PC-9 (cell line): ENCODE measurements at regions not wholly inside any gene's neighbourhood (a gene's known extent, or its start where the extent isn't known, plus 50 kb on each side); places are given as distances from the start of the nearest gene placed in this dataset.

Experiments
- BruUV-seq: library from RNA; stranded (reverse); fragments of 400-500 nt; replicated peaks from 2 replicates; lab custom pipeline; 2021; lab: Mats Ljungman, UMichigan
- CTCF ChIA-PET: fragments of 300-600 bp; sonication (Branson Sonifier 250); formaldehyde crosslinking; loops from one replicate; lab custom pipeline; 2022; ENCODE audit warnings: antibody characterized with exemption; lab: Charles Lee
- POLR2A ChIA-PET: fragments of 300-600 bp; sonication (Branson Sonifier 250); formaldehyde crosslinking; loops from one replicate; lab custom pipeline; 2022; ENCODE audit warnings: antibody characterized with exemption; ENCODE audit not compliant: unreplicated experiment; lab: Charles Lee
- DNase-seq, 2 experiments: peaks; one replicate each; pipeline versions ENCODE4 v3.0.0 to v3.0.0-alpha.2; 2015 to 2022; ENCODE audit warnings: mixed read lengths in 1 of 2
- H2AFZ ChIP-seq: fragments of 200-600 bp; sonication (generic); 2 replicates; pipeline ENCODE4 v1.8.1; 2017; ENCODE audit warnings: antibody characterized with exemption
- H3F3A ChIP-seq: fragments of 200-600 bp; sonication (generic); 2 replicates; pipeline ENCODE4 v1.8.1; 2017; ENCODE audit warnings: antibody characterized with exemption, mild to moderate bottlenecking, low read depth; ENCODE audit not compliant: insufficient read depth
- H3K27ac ChIP-seq: fragments of 200-600 bp; sonication (generic); 2 replicates; pipeline ENCODE4 v1.6.1; 2016; ENCODE audit warnings: mixed run types
- H3K27me3 ChIP-seq: fragments of 200-600 bp; sonication (generic); 2 replicates; pipeline ENCODE4 v1.6.1; 2016; ENCODE audit warnings: low read depth, mixed run types; ENCODE audit not compliant: insufficient read depth
- H3K36me3 ChIP-seq: fragments of 200-600 bp; sonication (generic); 2 replicates; pipeline ENCODE4 v1.6.1; 2016; ENCODE audit warnings: low read depth, mixed run types
- H3K4me1 ChIP-seq: fragments of 200-600 bp; sonication (generic); replicated peaks from 2 replicates; pipeline ENCODE4 v1.6.1; 2016; ENCODE audit warnings: mixed run types; ENCODE audit not compliant: insufficient read depth
- H3K4me2 ChIP-seq: fragments of 200-600 bp; sonication (generic); 2 replicates; pipeline ENCODE4 v1.6.1; 2017; ENCODE audit warnings: mixed run types
- H3K4me3 ChIP-seq: fragments of 200-600 bp; sonication (generic); 2 replicates; pipeline ENCODE4 v1.6.1; 2016; ENCODE audit warnings: mixed run types
- H3K79me2 ChIP-seq: fragments of 200-600 bp; sonication (generic); 2 replicates; pipeline ENCODE4 v1.6.1; 2017; ENCODE audit warnings: low read depth, mixed run types
- H3K9me2 ChIP-seq: fragments of 200-600 bp; sonication (generic); 2 replicates; pipeline ENCODE4 v1.8.1; 2017; ENCODE audit warnings: mild to moderate bottlenecking; ENCODE audit not compliant: insufficient read depth
- H3K9me3 ChIP-seq: fragments of 200-600 bp; sonication (generic); 2 replicates; pipeline ENCODE4 v1.8.1; 2016; ENCODE audit warnings: low read depth; ENCODE audit not compliant: insufficient read depth
- H4K20me1 ChIP-seq: fragments of 200-600 bp; sonication (generic); 2 replicates; pipeline ENCODE4 v1.8.1; 2017; ENCODE audit not compliant: insufficient read depth
- EZH2 ChIP-seq: fragments of 200-600 bp; sonication (generic); IDR thresholded peaks from 2 replicates; pipeline ENCODE4 v1.8.0; 2017; ENCODE audit warnings: antibody characterized with exemption, low read depth
- intact Hi-C: fragments of 100-400 bp; cut with micrococcal nuclease; formaldehyde crosslinking; loops from one replicate; pipeline ENCODE4 v1.10.0; 2022; ENCODE audit not compliant: unreplicated experiment
- TF ChIP-seq, protein P1 (sequence below): fragments of 200-600 bp; sonication (generic); conservative IDR thresholded peaks from 2 replicates; pipeline ENCODE4 v1.6.1; 2017; ENCODE audit warnings: mixed run types, antibody characterized with exemption, mild to moderate bottlenecking, moderate library complexity

DNA sequence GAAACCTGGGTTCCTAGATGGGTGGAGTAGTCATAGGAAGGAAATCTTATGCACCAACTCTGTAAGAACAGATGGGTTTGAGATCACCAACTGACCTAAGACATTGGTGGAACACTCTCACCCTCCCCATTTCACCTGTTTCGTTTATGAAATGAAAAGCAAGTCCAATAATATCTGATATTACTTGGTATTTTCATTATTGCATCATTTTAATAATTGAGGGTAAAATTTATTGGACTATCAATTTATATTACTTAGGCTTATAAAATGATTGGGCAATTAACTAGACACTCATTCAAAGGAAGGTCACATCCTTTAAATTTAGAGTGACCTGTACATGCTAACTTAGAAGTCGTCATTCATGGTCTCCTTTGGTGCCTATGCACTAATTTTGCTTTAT lies 503.9 kb downstream of the TAFA4 start:
- no peaks in the 10 kb centered on the region for H3K36me3 ChIP-seq
- TF ChIP-seq, protein P1, sequence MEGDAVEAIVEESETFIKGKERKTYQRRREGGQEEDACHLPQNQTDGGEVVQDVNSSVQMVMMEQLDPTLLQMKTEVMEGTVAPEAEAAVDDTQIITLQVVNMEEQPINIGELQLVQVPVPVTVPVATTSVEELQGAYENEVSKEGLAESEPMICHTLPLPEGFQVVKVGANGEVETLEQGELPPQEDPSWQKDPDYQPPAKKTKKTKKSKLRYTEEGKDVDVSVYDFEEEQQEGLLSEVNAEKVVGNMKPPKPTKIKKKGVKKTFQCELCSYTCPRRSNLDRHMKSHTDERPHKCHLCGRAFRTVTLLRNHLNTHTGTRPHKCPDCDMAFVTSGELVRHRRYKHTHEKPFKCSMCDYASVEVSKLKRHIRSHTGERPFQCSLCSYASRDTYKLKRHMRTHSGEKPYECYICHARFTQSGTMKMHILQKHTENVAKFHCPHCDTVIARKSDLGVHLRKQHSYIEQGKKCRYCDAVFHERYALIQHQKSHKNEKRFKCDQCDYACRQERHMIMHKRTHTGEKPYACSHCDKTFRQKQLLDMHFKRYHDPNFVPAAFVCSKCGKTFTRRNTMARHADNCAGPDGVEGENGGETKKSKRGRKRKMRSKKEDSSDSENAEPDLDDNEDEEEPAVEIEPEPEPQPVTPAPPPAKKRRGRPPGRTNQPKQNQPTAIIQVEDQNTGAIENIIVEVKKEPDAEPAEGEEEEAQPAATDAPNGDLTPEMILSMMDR: no peak
- TF ChIP-seq EZH2: no peak
- intact Hi-C loops: no loop called here
- ChIA-PET CTCF (no interaction called here), POLR2A (no interaction called here)
- no peaks in the 10 kb centered on the region for H3K79me2 ChIP-seq
- no peaks in the 10 kb centered on the region for H3K9me3 ChIP-seq
- H3K4me1 ChIP-seq: no peaks in the 10 kb centered on the region
- H2AFZ ChIP-seq: no peak overlapping the region
- H4K20me1 ChIP-seq: no peaks in the 10 kb centered on the region
- no peak overlapping the region for H3K27ac ChIP-seq
- BruUV-seq: no TSS peak
- no peaks in the 10 kb centered on the region for H3K27me3 ChIP-seq
- H3K4me2 ChIP-seq: no peak overlapping the region
- no peaks in the 10 kb centered on the region for H3K9me2 ChIP-seq
- H3F3A ChIP-seq: no peaks in the 10 kb centered on the region
- no peak overlapping the region for H3K4me3 ChIP-seq
- no peak for DNase-seq

DNA sequence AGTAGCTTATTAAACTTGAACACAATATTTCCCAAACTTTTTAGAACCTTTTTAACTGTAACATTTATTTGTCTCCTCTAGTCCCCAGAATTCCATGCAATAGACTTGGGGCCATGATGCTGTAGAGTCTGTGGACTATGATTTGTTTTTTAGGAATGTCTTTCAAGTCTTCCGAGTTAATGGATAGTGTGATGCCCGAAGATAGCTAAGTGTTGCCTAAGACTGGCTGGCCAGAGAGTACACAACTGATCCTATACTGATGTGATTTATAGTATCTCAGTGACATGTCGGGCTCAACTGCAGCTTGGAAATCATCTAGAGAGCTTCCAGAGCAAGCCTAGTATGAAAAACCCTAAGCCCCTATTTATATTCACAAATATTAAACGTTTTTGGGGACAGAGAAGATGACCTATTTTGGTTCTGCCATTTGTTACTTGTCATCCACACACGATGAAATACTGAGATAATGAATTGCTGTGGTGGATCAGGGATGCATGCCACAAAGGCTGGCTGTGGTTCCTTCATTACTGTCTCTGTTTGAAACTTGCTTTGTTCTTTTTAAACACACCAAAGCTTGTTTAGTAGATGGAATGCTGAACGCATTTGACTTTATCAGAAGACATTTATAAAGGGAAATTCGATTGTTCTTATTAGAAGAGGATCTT lies 507.4 kb downstream of the TAFA4 start:
- no peaks in the 10 kb centered on the region for H3F3A ChIP-seq
- no peaks in the 10 kb centered on the region for H3K4me1 ChIP-seq
- no peaks in the 10 kb centered on the region for H3K79me2 ChIP-seq
- H4K20me1 ChIP-seq: no peaks in the 10 kb centered on the region
- no peak overlapping the region for H3K4me2 ChIP-seq
- DNase-seq: no peak
- CTCF ChIA-PET: no interaction called here
- no peak overlapping the region for H2AFZ ChIP-seq
- no peak overlapping the region for H3K27ac ChIP-seq
- no peak overlapping the region for H3K4me3 ChIP-seq
- no peaks in the 10 kb centered on the region for H3K27me3 ChIP-seq
- no peaks in the 10 kb centered on the region for H3K36me3 ChIP-seq
- no TSS peak for BruUV-seq
- H3K9me3 ChIP-seq: no peaks in the 10 kb centered on the region
- TF ChIP-seq, protein P1: no peak
- no peak for TF ChIP-seq EZH2
- POLR2A ChIA-PET: no interaction called here
- no peaks in the 10 kb centered on the region for H3K9me2 ChIP-seq
- intact Hi-C loops: no loop called here

DNA sequence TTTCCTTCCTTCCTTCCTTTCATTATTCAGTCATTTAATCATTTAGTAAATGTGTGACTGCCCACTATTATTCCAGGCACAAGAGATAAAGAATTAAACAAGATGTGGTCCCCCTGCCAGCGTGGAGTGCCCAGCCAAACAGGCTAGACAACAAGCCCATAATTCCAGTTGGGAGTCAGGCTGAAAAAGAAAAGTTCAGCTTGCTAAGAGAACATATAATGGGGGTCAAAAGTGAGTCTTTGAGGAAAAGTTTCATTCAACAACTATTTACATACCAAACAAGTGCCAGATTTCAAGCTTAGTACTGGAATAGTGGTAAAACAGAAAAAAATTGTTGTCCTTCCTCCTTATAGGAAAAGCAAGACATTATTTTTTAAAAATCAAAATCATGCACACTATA lies 523.7 kb downstream of the TAFA4 start:
- intact Hi-C loops: no loop called here
- TF ChIP-seq, protein P1: no peak
- TF ChIP-seq EZH2: no peak
- ChIA-PET POLR2A (no interaction called here), CTCF (no interaction called here)
- H3K4me1 ChIP-seq: no peaks in the 10 kb centered on the region
- H3K9me2 ChIP-seq: no peaks in the 10 kb centered on the region
- H3F3A ChIP-seq: no peaks in the 10 kb centered on the region
- H4K20me1 ChIP-seq: no peaks in the 10 kb centered on the region
- no peaks in the 10 kb centered on the region for H3K27me3 ChIP-seq
- BruUV-seq: no TSS peak
- H3K79me2 ChIP-seq: no peaks in the 10 kb centered on the region
- DNase-seq: no peak
- no peak overlapping the region for H2AFZ ChIP-seq
- H3K27ac ChIP-seq: no peak overlapping the region
- H3K4me2 ChIP-seq: no peak overlapping the region
- no peaks in the 10 kb centered on the region for H3K36me3 ChIP-seq
- H3K4me3 ChIP-seq: no peak overlapping the region
- no peaks in the 10 kb centered on the region for H3K9me3 ChIP-seq
